GM12864 (cell line): ENCODE measurements at regions not wholly inside any gene's neighbourhood (a gene's known extent, or its start where the extent isn't known, plus 50 kb on each side); places are given as distances from the start of the nearest gene placed in this dataset.

Experiments
- DNase-seq: peaks from one replicate; pipeline ENCODE4 v3.0.0-alpha.2; 2011; ENCODE audit warnings: low read depth
- H3K4me3 ChIP-seq: 2 replicates; pipeline ENCODE4 v1.5.1; 2011; ENCODE audit warnings: mild to moderate bottlenecking, low read depth, low read length, control low read depth
- CTCF ChIP-seq: IDR thresholded peaks from 2 replicates; pipeline ENCODE4 v1.5.1; 2011; ENCODE audit warnings: low read depth, mild to moderate bottlenecking, moderate library complexity, low read length, control low read depth, inconsistent platforms; ENCODE audit errors: missing control alignments

GRCh38 chr12:65640489-65640901 lies 183.8 kb upstream of the HMGA2 start:
- no peak for TF ChIP-seq CTCF
- H3K4me3 ChIP-seq, result no peak overlapping the region
- DNase-seq, result no peak

- TF ChIP-seq CTCF, result no peak
- no peak overlapping the region for H3K4me3 ChIP-seq
- no peak for DNase-seq
Observed at GRCh38 chr12:65642061-65642661, 182.1 kb upstream of the HMGA2 start.

- no peak overlapping the region for H3K4me3 ChIP-seq
- TF ChIP-seq CTCF, result no peak
- no peak for DNase-seq
Observed at GRCh38 chr12:65643171-65643570, 181.1 kb upstream of the HMGA2 start.

GRCh38 chr12:65643595-65644386 lies 180.5 kb upstream of the HMGA2 start:
- H3K4me3 ChIP-seq, result no peak overlapping the region
- no peak for DNase-seq
- TF ChIP-seq CTCF, result no peak

- TF ChIP-seq CTCF, result no peak
- no peak overlapping the region for H3K4me3 ChIP-seq
Observed at GRCh38 chr12:65646127-65646643, 178.1 kb upstream of the HMGA2 start.

GRCh38 chr12:65647074-65647473 lies 177.2 kb upstream of the HMGA2 start:
- no peak for TF ChIP-seq CTCF
- H3K4me3 ChIP-seq, result no peak overlapping the region
- DNase-seq, result no peak

More at GRCh38 chr12:65646127-65646643, 178.1 kb upstream of the HMGA2 start:
- DNase-seq, result no peak
